ENCODE measurements at regions not wholly inside any gene's neighbourhood (a gene's known extent, or its start where the extent isn't known, plus 50 kb on each side); places are given as distances from the start of the nearest gene placed in this dataset.
"Not testable (repeated sequence)": the region's sequence is repeated elsewhere in the genome, so short reads cannot be mapped to it uniquely, and the experiment has no call there.

- DNase-seq (ENCODE audit: extremely low read depth, low read depth, low spot score): no peak
These were observed 379.7 kb downstream of the BMP2 start for GRCh38 chr20:7147220-7147601.

GRCh38 chr20:7151676-7152470 is 384.4 kb downstream of the BMP2 start:
- no peak for DNase-seq (ENCODE audit: extremely low read depth, low read depth, low spot score)

GRCh38 chr20:7155282-7155681 is 387.8 kb downstream of the BMP2 start:
- DNase-seq (ENCODE audit: extremely low read depth, low read depth, low spot score): no peak

GRCh38 chr20:7155794-7156193 is 388.3 kb downstream of the BMP2 start:
- DNase-seq (ENCODE audit: extremely low read depth, low read depth, low spot score): no peak

- DNase-seq (ENCODE audit: extremely low read depth, low read depth, low spot score): no peak
These were observed 392.4 kb downstream of the BMP2 start for GRCh38 chr20:7159903-7160302.

- DNase-seq (ENCODE audit: extremely low read depth, low read depth, low spot score): no peak
These were observed 394.2 kb downstream of the BMP2 start for GRCh38 chr20:7161690-7162089.

- no peak for DNase-seq (ENCODE audit: extremely low read depth, low read depth, low spot score)
These were observed 404.4 kb downstream of the BMP2 start for GRCh38 chr20:7171911-7172310.

- DNase-seq (ENCODE audit: extremely low read depth, low read depth, low spot score): no peak
These were observed 407.1 kb downstream of the BMP2 start for GRCh38 chr20:7174554-7174953.

- DNase-seq (ENCODE audit: extremely low read depth, low read depth, low spot score): not testable (repeated sequence)
These were observed 408.3 kb downstream of the BMP2 start for GRCh38 chr20:7175827-7176226.

GRCh38 chr20:7178004-7178403 is 410.5 kb downstream of the BMP2 start:
- no peak for DNase-seq (ENCODE audit: extremely low read depth, low read depth, low spot score)

- no peak for DNase-seq (ENCODE audit: extremely low read depth, low read depth, low spot score)
These were observed 413.0 kb downstream of the BMP2 start for GRCh38 chr20:7180256-7181045.

- DNase-seq (ENCODE audit: extremely low read depth, low read depth, low spot score): no peak
These were observed 421.7 kb downstream of the BMP2 start for GRCh38 chr20:7189231-7189630.

- DNase-seq (ENCODE audit: extremely low read depth, low read depth, low spot score): no peak
These were observed 426.2 kb downstream of the BMP2 start for GRCh38 chr20:7193681-7194080.

- peak; percentile 34 for DNase-seq (ENCODE audit: extremely low read depth, low read depth, low spot score)
These were observed 428.2 kb downstream of the BMP2 start for GRCh38 chr20:7195704-7196103.

- no peak for DNase-seq (ENCODE audit: extremely low read depth, low read depth, low spot score)
These were observed 429.0 kb downstream of the BMP2 start for GRCh38 chr20:7196481-7196880.

- DNase-seq (ENCODE audit: extremely low read depth, low read depth, low spot score): no peak
These were observed 432.4 kb downstream of the BMP2 start for GRCh38 chr20:7199861-7200260.

- no peak for DNase-seq (ENCODE audit: extremely low read depth, low read depth, low spot score)
These were observed 439.8 kb downstream of the BMP2 start for GRCh38 chr20:7207186-7207798.

- DNase-seq (ENCODE audit: extremely low read depth, low read depth, low spot score): no peak
These were observed 443.4 kb downstream of the BMP2 start for GRCh38 chr20:7210910-7211309.

- DNase-seq (ENCODE audit: extremely low read depth, low read depth, low spot score): no peak
These were observed 446.7 kb downstream of the BMP2 start for GRCh38 chr20:7214081-7214740.

- no peak for DNase-seq (ENCODE audit: extremely low read depth, low read depth, low spot score)
These were observed 450.1 kb downstream of the BMP2 start for GRCh38 chr20:7217606-7218005.

GRCh38 chr20:7220755-7221154 is 453.3 kb downstream of the BMP2 start:
- DNase-seq (ENCODE audit: extremely low read depth, low read depth, low spot score): no peak

Data from glomerular endothelial cell (primary cell).